ENCODE measurements at regions not wholly inside any gene's neighbourhood (a gene's known extent, or its start where the extent isn't known, plus 50 kb on each side); places are given as distances from the start of the nearest gene placed in this dataset.

- Histone ChIP-seq H3K9me1 (replicated peaks; ENCODE audit: control insufficient read depth, extremely low read depth, insufficient read depth, low read length) (no peaks in the 10 kb centered on the region), H3K9ac (replicated peaks; ENCODE audit: extremely low read depth, insufficient read depth, low read length) (no peak overlapping the region), H2AFZ (ENCODE audit: low read depth, low read length) (no peak overlapping the region), H3K9me3 (replicated peaks; ENCODE audit: control insufficient read depth, insufficient read depth, low read length) (no peaks in the 10 kb centered on the region), H3K27ac (ENCODE audit: insufficient read depth, low read depth, low read length) (no peak overlapping the region), H3K27me3 (ENCODE audit: control insufficient read depth in 2 of 2, insufficient read depth in 2 of 2, low read length in 2 of 2) (no peaks in the 10 kb centered on the region), H4K20me1 (replicated peaks; ENCODE audit: control insufficient read depth, extremely low read depth, insufficient read depth, low read length) (no peaks in the 10 kb centered on the region), H3K79me2 (ENCODE audit: control insufficient read depth, insufficient read depth, low read length) (no peaks in the 10 kb centered on the region), H3K4me1 (ENCODE audit: control insufficient read depth, extremely low read depth, insufficient read depth, low read length) (no peaks in the 10 kb centered on the region), H3K4me2 (ENCODE audit: insufficient read depth, low read length) (no peak overlapping the region), H3K36me3 (ENCODE audit: control insufficient read depth in 2 of 2, extremely low read depth in 1 of 2, insufficient read depth in 2 of 2, low read length in 2 of 2) (no peaks in the 10 kb centered on the region), H3K4me3 (replicated peaks in 1 of 3; ENCODE audit: insufficient read depth in 1 of 3, low read depth in 1 of 3, low read length in 3 of 3) (no peak overlapping the region)
- FAIRE-seq (no peak), DNase-seq (ENCODE audit: low read depth, low spot score) (no peak)
- no TSS peak for BruUV-seq (replicated peaks)
- dilution Hi-C loops (cut with MboI; ENCODE audit: extremely low pct_ligation_motif_present, low sequenced_read_pairs) (no loop called here), intact Hi-C loops (cut with micrococcal nuclease) (no loop called here)
- ChIA-PET POLR2A (no interaction called here), CTCF (no interaction called here)
- TF ChIP-seq FOS (IDR thresholded peaks at IDR 0.05; ENCODE audit: borderline replicate concordance, insufficient read depth, low read length) = no peak
- TF ChIP-seq JUN (IDR thresholded peaks at IDR 0.05; ENCODE audit: borderline replicate concordance, insufficient read depth, insufficient read length, low read depth) = no peak
These were observed 128.1 kb upstream of the MIS18BP1 start for GRCh38 chr14:45381091-45381490.

DNA sequence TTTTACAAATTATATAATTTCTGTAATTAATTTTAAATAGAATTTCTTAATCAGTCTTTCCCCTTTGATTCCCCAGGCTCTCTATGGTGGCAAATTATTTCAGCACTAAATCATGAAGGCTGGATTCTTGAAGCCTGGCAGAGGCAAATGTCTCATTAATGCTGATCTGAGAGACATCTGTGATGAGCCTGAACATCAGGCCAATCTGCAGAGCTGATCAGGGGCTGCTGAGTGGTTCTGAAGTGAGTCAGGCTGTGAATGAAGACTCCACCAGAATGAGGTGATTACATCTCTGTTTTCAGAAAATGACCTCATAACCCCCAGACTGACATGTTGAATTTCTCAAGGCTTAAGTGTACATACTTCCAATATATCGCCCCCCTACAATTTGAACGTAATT, 124.2 kb upstream of the MIS18BP1 start:
- Histone ChIP-seq H3K79me2 (ENCODE audit: control insufficient read depth, insufficient read depth, low read length) (no peaks in the 10 kb centered on the region), H3K4me1 (ENCODE audit: control insufficient read depth, extremely low read depth, insufficient read depth, low read length) (no peaks in the 10 kb centered on the region), H2AFZ (ENCODE audit: low read depth, low read length) (no peak overlapping the region), H3K9me3 (replicated peaks; ENCODE audit: control insufficient read depth, insufficient read depth, low read length) (no peaks in the 10 kb centered on the region), H3K27me3 (ENCODE audit: control insufficient read depth in 2 of 2, insufficient read depth in 2 of 2, low read length in 2 of 2) (no peaks in the 10 kb centered on the region), H3K4me2 (ENCODE audit: insufficient read depth, low read length) (no peak overlapping the region), H4K20me1 (replicated peaks; ENCODE audit: control insufficient read depth, extremely low read depth, insufficient read depth, low read length) (no peaks in the 10 kb centered on the region), H3K36me3 (ENCODE audit: control insufficient read depth in 2 of 2, extremely low read depth in 1 of 2, insufficient read depth in 2 of 2, low read length in 2 of 2) (no peaks in the 10 kb centered on the region), H3K4me3 (replicated peaks in 1 of 3; ENCODE audit: insufficient read depth in 1 of 3, low read depth in 1 of 3, low read length in 3 of 3) (no peak overlapping the region), H3K9ac (replicated peaks; ENCODE audit: extremely low read depth, insufficient read depth, low read length) (no peak overlapping the region), H3K27ac (ENCODE audit: insufficient read depth, low read depth, low read length) (no peak overlapping the region), H3K9me1 (replicated peaks; ENCODE audit: control insufficient read depth, extremely low read depth, insufficient read depth, low read length) (no peaks in the 10 kb centered on the region)
- FAIRE-seq (no peak), DNase-seq (ENCODE audit: low read depth, low spot score) (no peak)
- dilution Hi-C loops (cut with MboI; ENCODE audit: extremely low pct_ligation_motif_present, low sequenced_read_pairs) (no loop called here), intact Hi-C loops (cut with micrococcal nuclease) (no loop called here)
- POLR2A ChIA-PET = no interaction called here
- no TSS peak for BruUV-seq (replicated peaks)
- TF ChIP-seq, protein P1, sequence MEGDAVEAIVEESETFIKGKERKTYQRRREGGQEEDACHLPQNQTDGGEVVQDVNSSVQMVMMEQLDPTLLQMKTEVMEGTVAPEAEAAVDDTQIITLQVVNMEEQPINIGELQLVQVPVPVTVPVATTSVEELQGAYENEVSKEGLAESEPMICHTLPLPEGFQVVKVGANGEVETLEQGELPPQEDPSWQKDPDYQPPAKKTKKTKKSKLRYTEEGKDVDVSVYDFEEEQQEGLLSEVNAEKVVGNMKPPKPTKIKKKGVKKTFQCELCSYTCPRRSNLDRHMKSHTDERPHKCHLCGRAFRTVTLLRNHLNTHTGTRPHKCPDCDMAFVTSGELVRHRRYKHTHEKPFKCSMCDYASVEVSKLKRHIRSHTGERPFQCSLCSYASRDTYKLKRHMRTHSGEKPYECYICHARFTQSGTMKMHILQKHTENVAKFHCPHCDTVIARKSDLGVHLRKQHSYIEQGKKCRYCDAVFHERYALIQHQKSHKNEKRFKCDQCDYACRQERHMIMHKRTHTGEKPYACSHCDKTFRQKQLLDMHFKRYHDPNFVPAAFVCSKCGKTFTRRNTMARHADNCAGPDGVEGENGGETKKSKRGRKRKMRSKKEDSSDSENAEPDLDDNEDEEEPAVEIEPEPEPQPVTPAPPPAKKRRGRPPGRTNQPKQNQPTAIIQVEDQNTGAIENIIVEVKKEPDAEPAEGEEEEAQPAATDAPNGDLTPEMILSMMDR (IDR thresholded peaks at IDR 0.05; ENCODE audit: extremely low read depth in 1 of 2, insufficient read depth in 1 of 2, low read depth in 1 of 2, low read length in 2 of 2) = no peak
- CTCF ChIA-PET = no interaction called here

All from endothelial cell of umbilical vein (primary cell).